ENCODE measurements at regions not wholly inside any gene's neighbourhood (a gene's known extent, or its start where the extent isn't known, plus 50 kb on each side); places are given as distances from the start of the nearest gene placed in this dataset.

DNA sequence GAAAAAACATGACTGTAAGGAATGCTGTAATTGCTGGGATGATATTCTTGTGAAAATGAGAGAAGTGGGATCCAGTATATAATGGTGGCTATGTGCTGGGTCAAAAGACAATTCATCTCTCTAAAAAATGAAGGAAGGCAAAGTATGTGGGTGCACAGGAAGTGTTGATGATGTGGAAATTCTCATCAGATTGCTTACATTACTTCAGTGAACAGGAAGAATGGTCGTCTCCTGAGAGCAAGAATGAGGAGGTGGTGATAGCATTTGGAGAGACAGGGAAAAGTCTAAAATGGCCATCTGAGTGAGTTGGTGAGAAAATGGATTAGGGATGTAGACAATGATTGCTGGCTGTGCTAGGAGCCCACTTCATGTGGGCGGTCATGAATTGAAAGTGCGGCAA, 253.5 kb upstream of the NREP start:
- Histone ChIP-seq H3K4me1 (no peaks in the 10 kb centered on the region), H3K27ac (no peak overlapping the region), H3K4me3 (no peak overlapping the region), H3K9me3 (no peaks in the 10 kb centered on the region), H3K27me3 (no peaks in the 10 kb centered on the region), H3K36me3 (no peaks in the 10 kb centered on the region)
- intact Hi-C loops (cut with DNase I; ENCODE audit: low total_unique reads) = no loop called here
- TF ChIP-seq, protein P1, sequence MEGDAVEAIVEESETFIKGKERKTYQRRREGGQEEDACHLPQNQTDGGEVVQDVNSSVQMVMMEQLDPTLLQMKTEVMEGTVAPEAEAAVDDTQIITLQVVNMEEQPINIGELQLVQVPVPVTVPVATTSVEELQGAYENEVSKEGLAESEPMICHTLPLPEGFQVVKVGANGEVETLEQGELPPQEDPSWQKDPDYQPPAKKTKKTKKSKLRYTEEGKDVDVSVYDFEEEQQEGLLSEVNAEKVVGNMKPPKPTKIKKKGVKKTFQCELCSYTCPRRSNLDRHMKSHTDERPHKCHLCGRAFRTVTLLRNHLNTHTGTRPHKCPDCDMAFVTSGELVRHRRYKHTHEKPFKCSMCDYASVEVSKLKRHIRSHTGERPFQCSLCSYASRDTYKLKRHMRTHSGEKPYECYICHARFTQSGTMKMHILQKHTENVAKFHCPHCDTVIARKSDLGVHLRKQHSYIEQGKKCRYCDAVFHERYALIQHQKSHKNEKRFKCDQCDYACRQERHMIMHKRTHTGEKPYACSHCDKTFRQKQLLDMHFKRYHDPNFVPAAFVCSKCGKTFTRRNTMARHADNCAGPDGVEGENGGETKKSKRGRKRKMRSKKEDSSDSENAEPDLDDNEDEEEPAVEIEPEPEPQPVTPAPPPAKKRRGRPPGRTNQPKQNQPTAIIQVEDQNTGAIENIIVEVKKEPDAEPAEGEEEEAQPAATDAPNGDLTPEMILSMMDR (IDR thresholded peaks at IDR 0.05) = no peak
- no peak for TF ChIP-seq POLR2A (IDR thresholded peaks at IDR 0.05)
- TF ChIP-seq POLR2AphosphoS5 (IDR thresholded peaks at IDR 0.05) = no peak
- no peak for DNase-seq (ENCODE audit: low spot score in 2 of 2)

DNA sequence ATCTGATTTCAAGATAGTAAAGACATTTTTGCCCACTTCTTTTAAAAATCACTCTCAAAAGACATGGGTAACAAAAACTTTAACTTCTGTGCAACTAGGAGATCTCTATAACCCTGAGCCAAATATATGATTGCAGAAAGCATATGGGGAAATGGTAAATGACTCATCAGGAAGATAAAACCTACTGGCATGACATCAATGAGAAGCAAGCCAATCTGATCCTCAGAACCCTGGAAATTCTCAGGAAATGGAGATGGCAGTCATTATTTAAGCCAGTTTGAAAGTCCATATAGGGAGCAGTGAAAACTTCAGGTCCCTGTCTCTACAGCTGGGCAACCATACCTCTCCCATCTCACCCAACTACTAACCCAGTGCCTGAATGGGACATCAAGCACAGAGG, 249.7 kb upstream of the NREP start:
- no peak for DNase-seq (ENCODE audit: low spot score in 2 of 2)
- intact Hi-C loops (cut with DNase I; ENCODE audit: low total_unique reads) = no loop called here
- no peaks in the 10 kb centered on the region for H3K27me3 ChIP-seq

DNA sequence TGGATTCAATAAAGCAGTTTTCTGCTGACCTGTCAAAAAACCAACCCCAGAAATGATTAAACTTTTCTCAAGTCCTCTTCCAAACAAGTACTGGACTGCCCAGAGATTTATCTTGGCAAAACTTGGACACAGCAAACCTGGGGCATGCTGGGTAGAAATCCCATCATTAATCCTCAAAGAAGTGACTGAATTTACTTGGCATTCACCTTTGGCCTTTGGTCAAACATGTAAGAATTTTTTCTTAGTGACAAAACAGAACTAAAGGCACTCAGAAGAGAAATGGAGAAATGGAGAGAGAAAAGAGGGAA, 248.6 kb upstream of the NREP start:
- Histone ChIP-seq H3K27ac (no peak overlapping the region), H3K36me3 (no peaks in the 10 kb centered on the region), H3K4me3 (no peak overlapping the region), H3K4me1 (no peaks in the 10 kb centered on the region), H3K9me3 (no peaks in the 10 kb centered on the region), H3K27me3 (no peaks in the 10 kb centered on the region)
- TF ChIP-seq POLR2A (IDR thresholded peaks at IDR 0.05) (no peak), POLR2AphosphoS5 (IDR thresholded peaks at IDR 0.05) (no peak)
- TF ChIP-seq, protein P1 (IDR thresholded peaks at IDR 0.05) = no peak
- DNase-seq (ENCODE audit: low spot score in 2 of 2) = no peak
- intact Hi-C loops (cut with DNase I; ENCODE audit: low total_unique reads) = no loop called here

More for the DNA sequence above, 249.7 kb upstream of the NREP start:
- H3K36me3 ChIP-seq = no peaks in the 10 kb centered on the region
- H3K9me3 ChIP-seq = no peaks in the 10 kb centered on the region
- no peak for TF ChIP-seq POLR2A (IDR thresholded peaks at IDR 0.05)
- TF ChIP-seq POLR2AphosphoS5 (IDR thresholded peaks at IDR 0.05) = no peak
- TF ChIP-seq, protein P1 (IDR thresholded peaks at IDR 0.05) = no peak
- no peak overlapping the region for H3K4me3 ChIP-seq
- no peak overlapping the region for H3K27ac ChIP-seq
- no peaks in the 10 kb centered on the region for H3K4me1 ChIP-seq

DNA sequence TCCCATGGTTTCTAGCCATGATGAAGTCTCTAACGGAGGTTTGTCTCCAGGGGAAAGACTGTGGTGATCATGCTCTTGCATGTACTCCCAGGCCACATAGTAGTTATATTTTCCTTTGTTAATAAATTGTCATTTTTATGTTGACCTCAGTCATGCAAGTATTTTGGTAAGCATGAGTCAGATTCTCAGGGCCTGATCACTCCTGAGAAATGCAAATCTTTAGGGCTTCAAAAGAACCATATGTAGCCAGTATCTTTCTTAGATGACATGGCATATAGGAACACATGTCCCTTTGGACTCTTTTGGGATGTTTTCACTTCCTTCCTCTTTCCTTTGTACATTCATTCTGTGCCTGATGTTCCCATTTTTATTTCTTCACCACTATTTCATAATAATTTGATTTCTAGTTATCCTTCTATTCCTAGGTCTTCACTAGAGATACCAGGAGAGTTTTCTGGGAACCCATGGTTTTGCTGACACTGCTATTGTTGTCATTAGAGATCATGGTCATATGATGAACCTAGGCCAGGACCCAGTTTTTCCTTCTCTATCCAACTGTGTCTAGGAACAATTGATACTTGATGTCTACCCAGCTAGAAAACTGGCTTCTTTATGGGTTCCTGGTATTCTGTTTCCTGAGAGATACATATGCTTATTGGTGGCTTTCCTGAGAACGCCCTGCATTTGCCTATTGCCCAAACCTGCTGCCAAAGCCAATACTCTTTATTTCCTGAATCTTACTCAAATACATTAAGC, 248.1 kb upstream of the NREP start:
- TF ChIP-seq, protein P1 (IDR thresholded peaks at IDR 0.05) = no peak
- TF ChIP-seq POLR2AphosphoS5 (IDR thresholded peaks at IDR 0.05) = no peak
- no peak for TF ChIP-seq POLR2A (IDR thresholded peaks at IDR 0.05)
- no peaks in the 10 kb centered on the region for H3K36me3 ChIP-seq

DNA sequence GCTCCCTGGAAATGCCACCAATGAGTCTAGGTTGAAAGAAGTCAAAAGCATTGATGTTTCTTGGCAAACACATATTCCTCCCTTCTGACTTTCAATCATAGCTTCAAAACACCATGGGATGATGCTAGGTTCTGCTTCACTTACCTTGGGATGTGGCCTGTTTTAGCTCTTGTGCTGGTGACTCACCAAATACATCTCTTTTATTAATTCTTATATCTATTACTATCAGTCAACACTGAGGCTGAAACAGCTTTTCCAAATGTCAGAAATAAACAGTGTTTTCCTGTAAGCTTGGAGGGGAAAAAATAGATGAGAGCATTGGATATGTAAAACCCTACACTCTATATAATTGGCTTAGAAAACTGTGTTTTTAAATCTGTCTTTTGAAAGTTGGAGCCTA, 245.4 kb upstream of the NREP start:
- TF ChIP-seq, protein P1 (IDR thresholded peaks at IDR 0.05) = no peak
- TF ChIP-seq POLR2AphosphoS5 (IDR thresholded peaks at IDR 0.05) (no peak), POLR2A (IDR thresholded peaks at IDR 0.05) (no peak)
- no peaks in the 10 kb centered on the region for H3K27me3 ChIP-seq
- intact Hi-C loops (cut with DNase I; ENCODE audit: low total_unique reads) = loop anchor here (5.0 kb wide), 1 partner anchor 780 kb away; the partner anchor contains the start of gene CAMK4

More for the DNA sequence above, 248.1 kb upstream of the NREP start:
- DNase-seq (ENCODE audit: low spot score in 2 of 2) = no peak
- no peaks in the 10 kb centered on the region for H3K4me1 ChIP-seq
- no peak overlapping the region for H3K4me3 ChIP-seq
- no peaks in the 10 kb centered on the region for H3K27me3 ChIP-seq
- no peaks in the 10 kb centered on the region for H3K9me3 ChIP-seq
- no peak overlapping the region for H3K27ac ChIP-seq
- intact Hi-C loops (cut with DNase I; ENCODE audit: low total_unique reads) = loop anchor here (5.0 kb wide), 1 partner anchor 783 kb away; the partner anchor contains the start of gene CAMK4

More for the DNA sequence above, 245.4 kb upstream of the NREP start:
- Histone ChIP-seq H3K4me1 (no peaks in the 10 kb centered on the region), H3K36me3 (no peaks in the 10 kb centered on the region), H3K27ac (no peak overlapping the region), H3K9me3 (no peaks in the 10 kb centered on the region), H3K4me3 (no peak overlapping the region)
- no peak for DNase-seq (ENCODE audit: low spot score in 2 of 2)
